BLaER1 treated with 17β-estradiol and CSF1 and Interleukin-3, amounts not matched to agents 10 nM and 100 nM (cell line): ENCODE measurements at regions not wholly inside any gene's neighbourhood (a gene's known extent, or its start where the extent isn't known, plus 50 kb on each side); places are given as distances from the start of the nearest gene placed in this dataset.

Experiments used
- H3K27ac ChIP-seq, 11 experiments: shearing (Covaris generic); formaldehyde crosslinking; 2 replicates each; pipeline ENCODE4 v1.8.1; 2022
- H3K27me3 ChIP-seq, 11 experiments: shearing (Covaris generic); formaldehyde crosslinking; 2 replicates each; pipeline ENCODE4 v1.8.1; 2022
- H3K36me3 ChIP-seq, 11 experiments: shearing (Covaris generic); formaldehyde crosslinking; 2 replicates each; pipeline ENCODE4 v1.8.1; 2022
- H3K4me1 ChIP-seq, 10 experiments: shearing (Covaris generic); formaldehyde crosslinking; 2 replicates each; pipeline ENCODE4 v1.8.1; 2022
- H3K4me2 ChIP-seq, 11 experiments: shearing (Covaris generic); formaldehyde crosslinking; 2 replicates each; pipeline ENCODE4 v1.8.1; 2022
- H3K4me3 ChIP-seq, 10 experiments: shearing (Covaris generic); formaldehyde crosslinking; 2 replicates each; pipeline ENCODE4 v1.8.1; 2022
- H3K9ac ChIP-seq, 11 experiments: shearing (Covaris generic); formaldehyde crosslinking; 2 replicates each; pipeline ENCODE4 v1.8.1; 2022
- H3K9me3 ChIP-seq, 11 experiments: shearing (Covaris generic); formaldehyde crosslinking; replicated peaks in 1 of 11; 2 replicates each; pipeline ENCODE4 v1.8.1; 2022
- H4K20me1 ChIP-seq, 11 experiments: shearing (Covaris generic); formaldehyde crosslinking; 2 replicates each; pipeline ENCODE4 v1.8.1; 2022
- Cebpa-rat ChIP-seq, 11 experiments: shearing (Covaris generic); IDR thresholded peaks; 2 replicates each; pipeline ENCODE4 v1.8.1; 2022

- Histone ChIP-seq H3K9me3 (no peaks in the 10 kb centered on the region), H4K20me1 (no peaks in the 10 kb centered on the region), H3K9ac (no peak overlapping the region), H3K4me1 (no peaks in the 10 kb centered on the region), H3K27ac (no peak overlapping the region), H3K27me3 (no peaks in the 10 kb centered on the region), H3K36me3 (no peaks in the 10 kb centered on the region), H3K4me2 (no peak overlapping the region), H3K4me3 (no peak overlapping the region)
- TF ChIP-seq Cebpa-rat (IDR thresholded peaks at IDR 0.05), result no peak
Measured at GRCh38 chr3:144409319-144409718, 437.7 kb downstream of the DIPK2A start.

GRCh38 chr3:144413068-144413467 is 441.4 kb downstream of the DIPK2A start:
- Histone ChIP-seq H3K27ac (no peak overlapping the region), H3K27me3 (no peaks in the 10 kb centered on the region), H3K36me3 (no peaks in the 10 kb centered on the region), H3K4me3 (no peak overlapping the region), H3K4me1 (no peaks in the 10 kb centered on the region), H4K20me1 (no peaks in the 10 kb centered on the region), H3K4me2 (no peak overlapping the region), H3K9ac (no peak overlapping the region), H3K9me3 (no peaks in the 10 kb centered on the region)
- TF ChIP-seq Cebpa-rat (IDR thresholded peaks at IDR 0.05), result no peak

- Histone ChIP-seq H3K4me1 (no peaks in the 10 kb centered on the region), H3K27ac (no peak overlapping the region), H3K4me2 (no peak overlapping the region), H3K9ac (no peak overlapping the region), H4K20me1 (no peaks in the 10 kb centered on the region), H3K27me3 (no peaks in the 10 kb centered on the region), H3K36me3 (no peaks in the 10 kb centered on the region), H3K4me3 (no peak overlapping the region), H3K9me3 (no peaks in the 10 kb centered on the region)
- TF ChIP-seq Cebpa-rat (IDR thresholded peaks at IDR 0.05), result no peak
Measured at GRCh38 chr3:144415492-144415891, 443.9 kb downstream of the DIPK2A start.

- Histone ChIP-seq H3K4me2 (no peak overlapping the region), H4K20me1 (no peaks in the 10 kb centered on the region), H3K4me3 (no peak overlapping the region), H3K9me3 (no peaks in the 10 kb centered on the region), H3K9ac (no peak overlapping the region), H3K27ac (no peak overlapping the region), H3K36me3 (no peaks in the 10 kb centered on the region), H3K27me3 (no peaks in the 10 kb centered on the region), H3K4me1 (peaks cover 0 to 1% (median 0%) of the 10 kb centered on the region in 10 experiments; a peak in 2 of 20 replicates)
- no peak for TF ChIP-seq Cebpa-rat (IDR thresholded peaks at IDR 0.05)
Measured at GRCh38 chr3:144424606-144425005, 453.0 kb downstream of the DIPK2A start.

GRCh38 chr3:144426366-144426765 is 454.7 kb downstream of the DIPK2A start:
- no peaks in the 10 kb centered on the region for H3K9me3 ChIP-seq
- H3K9ac ChIP-seq, result no peak overlapping the region
- no peak overlapping the region for H3K4me3 ChIP-seq
- H3K4me2 ChIP-seq, result no peak overlapping the region
- H3K4me1 ChIP-seq, result peaks cover 0 to 7% (median 0%) of the 10 kb centered on the region in 10 experiments; a peak in 2 of 20 replicates
- no peaks in the 10 kb centered on the region for H3K27me3 ChIP-seq
- TF ChIP-seq Cebpa-rat (IDR thresholded peaks at IDR 0.05), result no peak
- no peaks in the 10 kb centered on the region for H3K36me3 ChIP-seq
- H3K27ac ChIP-seq, result no peak overlapping the region
- H4K20me1 ChIP-seq, result no peaks in the 10 kb centered on the region

GRCh38 chr3:144426967-144427366 is 455.3 kb downstream of the DIPK2A start:
- Histone ChIP-seq H3K27me3 (no peaks in the 10 kb centered on the region), H3K4me2 (no peak overlapping the region), H3K9ac (no peak overlapping the region), H3K4me3 (no peak overlapping the region), H4K20me1 (no peaks in the 10 kb centered on the region), H3K9me3 (no peaks in the 10 kb centered on the region), H3K27ac (no peak overlapping the region), H3K36me3 (no peaks in the 10 kb centered on the region), H3K4me1 (peaks cover 0 to 7% (median 0%) of the 10 kb centered on the region in 10 experiments; a peak in 2 of 20 replicates)
- no peak for TF ChIP-seq Cebpa-rat (IDR thresholded peaks at IDR 0.05)

- Histone ChIP-seq H3K4me1 (peaks cover 0 to 7% (median 0%) of the 10 kb centered on the region in 10 experiments; a peak in 2 of 20 replicates), H3K27ac (no peak overlapping the region), H4K20me1 (no peaks in the 10 kb centered on the region), H3K27me3 (no peaks in the 10 kb centered on the region), H3K4me2 (no peak overlapping the region), H3K4me3 (no peak overlapping the region), H3K36me3 (no peaks in the 10 kb centered on the region), H3K9me3 (no peaks in the 10 kb centered on the region), H3K9ac (no peak overlapping the region)
- TF ChIP-seq Cebpa-rat (IDR thresholded peaks at IDR 0.05), result no peak
Measured at GRCh38 chr3:144429719-144430121, 458.1 kb downstream of the DIPK2A start.

- Histone ChIP-seq H3K4me3 (no peak overlapping the region), H3K36me3 (no peaks in the 10 kb centered on the region), H3K27ac (no peak overlapping the region), H3K4me1 (peaks cover 0 to 7% (median 0%) of the 10 kb centered on the region in 10 experiments; a peak in 2 of 20 replicates), H3K9me3 (no peaks in the 10 kb centered on the region), H3K9ac (no peak overlapping the region), H3K27me3 (no peaks in the 10 kb centered on the region), H3K4me2 (no peak overlapping the region), H4K20me1 (no peaks in the 10 kb centered on the region)
- TF ChIP-seq Cebpa-rat (IDR thresholded peaks at IDR 0.05), result no peak
Measured at GRCh38 chr3:144431134-144431533, 459.5 kb downstream of the DIPK2A start.

- Histone ChIP-seq H3K4me3 (no peak overlapping the region), H3K36me3 (no peaks in the 10 kb centered on the region), H3K27me3 (no peaks in the 10 kb centered on the region), H3K9ac (no peak overlapping the region), H3K4me1 (peaks cover 0 to 7% (median 0%) of the 10 kb centered on the region in 10 experiments; a peak in 2 of 20 replicates), H4K20me1 (no peaks in the 10 kb centered on the region), H3K9me3 (no peaks in the 10 kb centered on the region), H3K27ac (no peak overlapping the region), H3K4me2 (no peak overlapping the region)
- no peak for TF ChIP-seq Cebpa-rat (IDR thresholded peaks at IDR 0.05)
Measured at GRCh38 chr3:144433006-144433405, 461.4 kb downstream of the DIPK2A start.

- no peak overlapping the region for H3K27ac ChIP-seq
- no peaks in the 10 kb centered on the region for H3K4me1 ChIP-seq
- no peak overlapping the region for H3K9ac ChIP-seq
- no peaks in the 10 kb centered on the region for H3K36me3 ChIP-seq
- no peak for TF ChIP-seq Cebpa-rat (IDR thresholded peaks at IDR 0.05)
- no peaks in the 10 kb centered on the region for H3K27me3 ChIP-seq
- H3K4me3 ChIP-seq, result no peak overlapping the region
- no peaks in the 10 kb centered on the region for H3K9me3 ChIP-seq
- H3K4me2 ChIP-seq, result no peak overlapping the region
- H4K20me1 ChIP-seq, result no peaks in the 10 kb centered on the region
Measured at GRCh38 chr3:144437989-144438388, 466.4 kb downstream of the DIPK2A start.
